ENCODE measurements at regions not wholly inside any gene's neighbourhood (a gene's known extent, or its start where the extent isn't known, plus 50 kb on each side); places are given as distances from the start of the nearest gene placed in this dataset.

GRCh38 chr13:88896466-88896865 lies 1225.3 kb downstream of the SLITRK5 start:
- TF ChIP-seq SUZ12 (IDR thresholded peaks at IDR 0.05; ENCODE audit: extremely low read depth, insufficient read depth, insufficient read length) (no peak), ZNF274 (IDR thresholded peaks at IDR 0.05; ENCODE audit: low read depth, low read length) (no peak)
